ENCODE measurements at regions not wholly inside any gene's neighbourhood (a gene's known extent, or its start where the extent isn't known, plus 50 kb on each side); places are given as distances from the start of the nearest gene placed in this dataset.

DNA sequence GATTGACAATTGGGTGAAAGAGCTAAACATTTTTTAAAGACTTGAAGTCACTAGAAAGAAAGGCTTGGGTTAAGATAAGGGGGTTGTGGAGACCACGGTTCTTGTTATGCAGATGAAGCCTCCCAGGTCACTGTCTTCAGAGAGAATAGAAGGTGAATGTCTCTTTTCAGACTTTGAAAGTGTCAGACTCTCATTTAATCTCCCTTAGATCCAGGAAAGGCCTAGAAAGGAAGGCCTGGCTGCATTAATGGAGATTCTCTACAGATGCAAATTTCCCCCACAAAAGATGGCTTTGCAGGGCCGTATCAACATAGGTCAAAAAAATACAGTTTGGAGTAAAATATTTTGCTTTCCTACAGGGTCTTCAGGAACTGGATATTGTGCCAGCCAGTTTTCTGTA, 193.9 kb downstream of the RTP5 start:
- ChIA-PET POLR2A (no interaction called here), RAD21 (ENCODE audit: low non-redundant PET in 1 of 2, low total read pairs in 2 of 2, uncharacterized antibody in 2 of 2, unreplicated experiment in 2 of 2) (no interaction called here)
- H3K27me3 ChIP-seq (ENCODE audit: insufficient read depth, low read length): no peaks in the 10 kb centered on the region; the same call in 1 of the 2 replicates

More for the DNA sequence above, 193.9 kb downstream of the RTP5 start:
- BruUV-seq (replicated peaks): no TSS peak
- ATAC-seq (no peak), DNase-seq (ENCODE audit: low read depth, low spot score) (no peak)
- intact Hi-C loops (cut with micrococcal nuclease): no loop called here
- no peaks in the 10 kb centered on the region for H4K20me1 ChIP-seq (ENCODE audit: insufficient read depth)
- H3K36me3 ChIP-seq (ENCODE audit: control insufficient read depth in 1 of 2, insufficient read depth in 2 of 2, low read length in 2 of 2): no peaks in the 10 kb centered on the region
- peaks cover 0 to 3% of the 10 kb centered on the region in 2 experiments; a peak in 1 of 4 replicates for H3K9me3 ChIP-seq (ENCODE audit: control insufficient read depth in 1 of 2, insufficient read depth in 1 of 2, low read depth in 1 of 2, low read length in 2 of 2)
- H2AFZ ChIP-seq (ENCODE audit: low read depth, low read length, poor library complexity, severe bottlenecking): no peak overlapping the region
- H3K79me2 ChIP-seq (ENCODE audit: insufficient read depth, low read length): no peaks in the 10 kb centered on the region
- no peaks in the 10 kb centered on the region for H3K4me1 ChIP-seq (ENCODE audit: control insufficient read depth in 1 of 2, insufficient read depth in 2 of 2, low read length in 2 of 2)
- no peak overlapping the region for H3K4me3 ChIP-seq (replicated peaks in 1 of 2; ENCODE audit: low read depth in 1 of 2, low read length in 2 of 2)
- no peak overlapping the region for H3K4me2 ChIP-seq (ENCODE audit: low read length)
- no peaks in the 10 kb centered on the region for H3K9me2 ChIP-seq (ENCODE audit: insufficient read depth)
- no peak overlapping the region for H3K27ac ChIP-seq (ENCODE audit: low read depth, low read length)
- TF ChIP-seq ATF3 (IDR thresholded peaks at IDR 0.05) (no peak), REST (IDR thresholded peaks at IDR 0.05; ENCODE audit: low read depth) (no peak), CBX3 (IDR thresholded peaks at IDR 0.05; ENCODE audit: low read depth) (no peak), EZH2 (IDR thresholded peaks at IDR 0.05) (no peak), POLR2A (IDR thresholded peaks at IDR 0.05; ENCODE audit: borderline replicate concordance, extremely low read depth, insufficient read depth, insufficient read length) (no peak), TCF7L2 (IDR thresholded peaks at IDR 0.05; ENCODE audit: borderline replicate concordance, extremely low read depth, insufficient read depth, insufficient read length) (no peak), EGR1 (IDR thresholded peaks at IDR 0.05; ENCODE audit: low read depth) (no peak), FOSL1 (IDR thresholded peaks at IDR 0.05; ENCODE audit: low read depth) (no peak), ELF1 (IDR thresholded peaks at IDR 0.05; ENCODE audit: borderline replicate concordance, low read depth) (no peak), SP1 (IDR thresholded peaks at IDR 0.05; ENCODE audit: low read depth) (no peak), CEBPB (IDR thresholded peaks at IDR 0.05; ENCODE audit: low read depth) (no peak), ZFX (IDR thresholded peaks at IDR 0.05) (no peak), YY1 (IDR thresholded peaks at IDR 0.05; ENCODE audit: extremely low read depth, insufficient replicate concordance, low read depth, low read length) (no peak), ZBTB33 (IDR thresholded peaks at IDR 0.05; ENCODE audit: extremely low read depth, insufficient replicate concordance, low read length) (no peak), SRF (IDR thresholded peaks at IDR 0.05; ENCODE audit: low read depth) (no peak)
- TF ChIP-seq, protein P1, sequence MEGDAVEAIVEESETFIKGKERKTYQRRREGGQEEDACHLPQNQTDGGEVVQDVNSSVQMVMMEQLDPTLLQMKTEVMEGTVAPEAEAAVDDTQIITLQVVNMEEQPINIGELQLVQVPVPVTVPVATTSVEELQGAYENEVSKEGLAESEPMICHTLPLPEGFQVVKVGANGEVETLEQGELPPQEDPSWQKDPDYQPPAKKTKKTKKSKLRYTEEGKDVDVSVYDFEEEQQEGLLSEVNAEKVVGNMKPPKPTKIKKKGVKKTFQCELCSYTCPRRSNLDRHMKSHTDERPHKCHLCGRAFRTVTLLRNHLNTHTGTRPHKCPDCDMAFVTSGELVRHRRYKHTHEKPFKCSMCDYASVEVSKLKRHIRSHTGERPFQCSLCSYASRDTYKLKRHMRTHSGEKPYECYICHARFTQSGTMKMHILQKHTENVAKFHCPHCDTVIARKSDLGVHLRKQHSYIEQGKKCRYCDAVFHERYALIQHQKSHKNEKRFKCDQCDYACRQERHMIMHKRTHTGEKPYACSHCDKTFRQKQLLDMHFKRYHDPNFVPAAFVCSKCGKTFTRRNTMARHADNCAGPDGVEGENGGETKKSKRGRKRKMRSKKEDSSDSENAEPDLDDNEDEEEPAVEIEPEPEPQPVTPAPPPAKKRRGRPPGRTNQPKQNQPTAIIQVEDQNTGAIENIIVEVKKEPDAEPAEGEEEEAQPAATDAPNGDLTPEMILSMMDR (IDR thresholded peaks at IDR 0.05 in 2 of 3, conservative IDR thresholded peaks at IDR 0.05 in 1 of 3; ENCODE audit: borderline replicate concordance in 1 of 3, insufficient read depth in 1 of 3, low read depth in 2 of 3, low read length in 2 of 3): no peak
- CTCF ChIA-PET: no interaction called here
- H3K9ac ChIP-seq (ENCODE audit: low read length): no peak overlapping the region
